HCT116 (cell line): ENCODE measurements at regions not wholly inside any gene's neighbourhood (a gene's known extent, or its start where the extent isn't known, plus 50 kb on each side); places are given as distances from the start of the nearest gene placed in this dataset.

ENCODE experiments used
- CTCF ChIP-seq, 3 experiments: fragments of 200-600 bp in 1 of 3; sonication (generic) in 1 of 3; IDR thresholded peaks in 2 of 3; conservative IDR thresholded peaks in 1 of 3; 2 replicates each; pipeline ENCODE4 v1.5.1; 2012 to 2017; ENCODE audit warnings: low read depth in 2 of 3, low read length in 2 of 3, antibody characterized with exemption in 1 of 3, borderline replicate concordance in 1 of 3, control low read depth in 1 of 3, mild to moderate bottlenecking in 1 of 3, mixed read lengths in 1 of 3, mixed run types in 1 of 3, moderate library complexity in 1 of 3; ENCODE audit not compliant: insufficient read depth in 1 of 3
- EZH2 ChIP-seq: fragments of 200-600 bp; sonication (generic); IDR thresholded peaks from 2 replicates; pipeline ENCODE4 v1.6.1; 2017; ENCODE audit warnings: antibody characterized with exemption, mixed run types
- JUND ChIP-seq: IDR thresholded peaks from 2 replicates; pipeline ENCODE4 v1.6.1; 2012
- MAX ChIP-seq: IDR thresholded peaks from 2 replicates; pipeline ENCODE4 v1.6.1; 2012
- SIN3A ChIP-seq: IDR thresholded peaks from 2 replicates; pipeline ENCODE4 v1.6.1; 2012; ENCODE audit warnings: low read depth
- TF ChIP-seq, protein P1 (sequence below): IDR thresholded peaks from 2 replicates; pipeline ENCODE4 v1.6.1; 2012; ENCODE audit warnings: low read depth

- TF ChIP-seq CTCF (IDR thresholded peaks at IDR 0.05 in 2 of 3, conservative IDR thresholded peaks at IDR 0.05 in 1 of 3; ENCODE audit: borderline replicate concordance in 1 of 3, insufficient read depth in 1 of 3, low read depth in 2 of 3, low read length in 2 of 3) (no peak), SIN3A (no peak), EZH2 (no peak), JUND (no peak), MAX (no peak)
- TF ChIP-seq, protein P1, sequence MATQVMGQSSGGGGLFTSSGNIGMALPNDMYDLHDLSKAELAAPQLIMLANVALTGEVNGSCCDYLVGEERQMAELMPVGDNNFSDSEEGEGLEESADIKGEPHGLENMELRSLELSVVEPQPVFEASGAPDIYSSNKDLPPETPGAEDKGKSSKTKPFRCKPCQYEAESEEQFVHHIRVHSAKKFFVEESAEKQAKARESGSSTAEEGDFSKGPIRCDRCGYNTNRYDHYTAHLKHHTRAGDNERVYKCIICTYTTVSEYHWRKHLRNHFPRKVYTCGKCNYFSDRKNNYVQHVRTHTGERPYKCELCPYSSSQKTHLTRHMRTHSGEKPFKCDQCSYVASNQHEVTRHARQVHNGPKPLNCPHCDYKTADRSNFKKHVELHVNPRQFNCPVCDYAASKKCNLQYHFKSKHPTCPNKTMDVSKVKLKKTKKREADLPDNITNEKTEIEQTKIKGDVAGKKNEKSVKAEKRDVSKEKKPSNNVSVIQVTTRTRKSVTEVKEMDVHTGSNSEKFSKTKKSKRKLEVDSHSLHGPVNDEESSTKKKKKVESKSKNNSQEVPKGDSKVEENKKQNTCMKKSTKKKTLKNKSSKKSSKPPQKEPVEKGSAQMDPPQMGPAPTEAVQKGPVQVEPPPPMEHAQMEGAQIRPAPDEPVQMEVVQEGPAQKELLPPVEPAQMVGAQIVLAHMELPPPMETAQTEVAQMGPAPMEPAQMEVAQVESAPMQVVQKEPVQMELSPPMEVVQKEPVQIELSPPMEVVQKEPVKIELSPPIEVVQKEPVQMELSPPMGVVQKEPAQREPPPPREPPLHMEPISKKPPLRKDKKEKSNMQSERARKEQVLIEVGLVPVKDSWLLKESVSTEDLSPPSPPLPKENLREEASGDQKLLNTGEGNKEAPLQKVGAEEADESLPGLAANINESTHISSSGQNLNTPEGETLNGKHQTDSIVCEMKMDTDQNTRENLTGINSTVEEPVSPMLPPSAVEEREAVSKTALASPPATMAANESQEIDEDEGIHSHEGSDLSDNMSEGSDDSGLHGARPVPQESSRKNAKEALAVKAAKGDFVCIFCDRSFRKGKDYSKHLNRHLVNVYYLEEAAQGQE, result no peak
These were observed 165.4 kb upstream of the NDST4 start for GRCh38 chr4:115278830-115279229.
